Heart left ventricle (tissue), 13 donors: ENCODE measurements at regions not wholly inside any gene's neighbourhood (a gene's known extent, or its start where the extent isn't known, plus 50 kb on each side); places are given as distances from the start of the nearest gene placed in this dataset.

Experiments
- POLR2A ChIP-seq, 2 donors: fragments of 450-650 bp; IDR thresholded peaks; one replicate each; pipeline ENCODE4 v1.6.1; 2017; ENCODE audit warnings: antibody characterized with exemption in 2 of 2, mild to moderate bottlenecking in 2 of 2, moderate library complexity in 2 of 2
- TF ChIP-seq, protein P1 (sequence below), 12 donors: fragments of 200-600 bp; sonication (generic) in 4 of 12; IDR thresholded peaks; one replicate each; pipeline versions ENCODE4 v1.5.0 to v1.8.0; 2018 to 2022; ENCODE audit warnings: antibody characterized with exemption in 12 of 12, mild to moderate bottlenecking in 5 of 12
- donor health status: ischemic (EF 13 %, LVEDD 7.1; RV severe dilation, severe dysfunction).
- donor health status: DM: no; HTN: yes; CAD: no.
- donor health status: DM: no; HTN: no; CAD: no.
- donor health status: ischemic (EF 25% LVEDD 6.9; RV normal size, moderate dysfunction).
- donor health status: ischemic (EF 25% LVEDD 5.7; RV mildly dilated, moderate dysfunction).
- donor health status: ischemic (EF 35%, LVEDD 5.7; RV mildly dilated, moderate dysfunction).
- donor health status: nonischemic (EF 11% LVEDD 7.7; RV severe dilation, severe dysfunction).
- donor health status: DM: yes; HTN: yes; CAD: no.
- donor health status: PGD.
- donor health status: ischemic (EF 29% LVEDD 5.4; RV normal size, mild dysfunction).
- donor health status: nonischemic (EF 23%, LVEDD 6.1; RV moderate dilation, normal function).

DNA sequence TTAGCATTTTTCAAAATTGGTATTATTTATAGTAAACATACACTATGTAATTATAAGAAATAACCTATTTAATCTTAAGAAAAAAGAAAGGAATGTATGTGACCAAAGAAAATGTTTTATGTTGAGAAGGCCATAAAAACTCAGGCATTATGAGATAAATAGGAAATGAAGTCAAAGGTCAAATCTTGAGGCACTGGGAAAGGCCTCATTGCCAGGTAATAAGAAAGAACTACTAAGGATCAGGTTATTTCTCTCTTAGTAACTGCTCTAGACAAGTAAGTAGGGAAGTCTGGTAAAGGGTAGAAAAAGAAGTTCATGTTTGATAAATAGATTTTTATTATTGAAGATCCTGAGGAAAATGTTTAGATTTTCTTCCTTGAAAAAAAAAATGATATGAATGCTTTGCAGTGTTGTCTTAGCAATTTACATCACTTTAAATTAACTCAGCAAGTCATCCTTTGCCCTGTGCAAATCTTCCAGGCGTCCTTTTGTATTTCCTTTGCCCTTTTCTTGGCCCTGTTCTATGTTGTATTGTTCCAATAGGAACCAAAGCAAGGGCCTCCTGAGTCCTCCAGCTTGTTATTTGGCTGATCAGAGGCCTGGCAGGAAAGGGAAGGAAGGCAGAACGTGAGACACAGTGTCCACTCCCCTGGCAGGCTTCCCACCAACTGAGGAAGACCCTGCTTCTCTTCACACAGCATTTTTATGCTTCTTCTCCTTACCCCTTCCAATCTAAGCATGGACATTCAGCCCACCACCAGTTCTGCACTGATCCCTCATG is 260.4 kb upstream of the MIR17HG start:
- no peak for TF ChIP-seq POLR2A (IDR thresholded peaks at IDR 0.05)
- TF ChIP-seq, protein P1, sequence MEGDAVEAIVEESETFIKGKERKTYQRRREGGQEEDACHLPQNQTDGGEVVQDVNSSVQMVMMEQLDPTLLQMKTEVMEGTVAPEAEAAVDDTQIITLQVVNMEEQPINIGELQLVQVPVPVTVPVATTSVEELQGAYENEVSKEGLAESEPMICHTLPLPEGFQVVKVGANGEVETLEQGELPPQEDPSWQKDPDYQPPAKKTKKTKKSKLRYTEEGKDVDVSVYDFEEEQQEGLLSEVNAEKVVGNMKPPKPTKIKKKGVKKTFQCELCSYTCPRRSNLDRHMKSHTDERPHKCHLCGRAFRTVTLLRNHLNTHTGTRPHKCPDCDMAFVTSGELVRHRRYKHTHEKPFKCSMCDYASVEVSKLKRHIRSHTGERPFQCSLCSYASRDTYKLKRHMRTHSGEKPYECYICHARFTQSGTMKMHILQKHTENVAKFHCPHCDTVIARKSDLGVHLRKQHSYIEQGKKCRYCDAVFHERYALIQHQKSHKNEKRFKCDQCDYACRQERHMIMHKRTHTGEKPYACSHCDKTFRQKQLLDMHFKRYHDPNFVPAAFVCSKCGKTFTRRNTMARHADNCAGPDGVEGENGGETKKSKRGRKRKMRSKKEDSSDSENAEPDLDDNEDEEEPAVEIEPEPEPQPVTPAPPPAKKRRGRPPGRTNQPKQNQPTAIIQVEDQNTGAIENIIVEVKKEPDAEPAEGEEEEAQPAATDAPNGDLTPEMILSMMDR (IDR thresholded peaks at IDR 0.05) = no peak
